ENCODE measurements at regions not wholly inside any gene's neighbourhood (a gene's known extent, or its start where the extent isn't known, plus 50 kb on each side); places are given as distances from the start of the nearest gene placed in this dataset.

DNA sequence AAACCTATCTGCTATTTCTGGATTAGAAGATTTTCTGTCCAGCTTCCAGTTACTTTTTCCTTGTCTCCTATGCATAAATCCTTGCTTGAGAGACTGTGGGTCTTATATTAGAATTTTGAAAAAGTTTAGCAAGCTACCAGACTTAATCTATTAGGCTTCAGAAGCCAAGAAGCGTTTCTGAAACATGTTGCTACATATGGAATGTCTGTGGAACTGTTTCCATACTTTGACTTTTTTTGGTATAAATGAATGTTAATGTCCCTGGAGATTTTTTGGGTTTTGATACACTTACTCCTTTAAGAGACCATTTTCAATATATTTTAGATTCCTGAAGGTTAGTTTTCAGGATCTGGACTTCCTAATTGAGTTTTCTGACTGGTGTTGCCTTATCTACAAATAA lies 191.4 kb upstream of the SGCD start:
- DNase-seq (ENCODE audit: low spot score) = no peak
- POLR2A ChIA-PET = interaction anchor here (0.6 kb wide), 1 partner anchor 318 kb away, joined by 3 read pairs; no protein-coding TSS in a partner anchor
- CTCF ChIA-PET (ENCODE audit: unreplicated experiment) = no interaction called here
- intact Hi-C loops (cut with micrococcal nuclease; ENCODE audit: unreplicated experiment) = no loop called here
- Histone ChIP-seq H3K79me2 (ENCODE audit: insufficient read depth, low read depth, low read length) (no peaks in the 10 kb centered on the region), H3K36me3 (ENCODE audit: insufficient read depth, low read length) (no peaks in the 10 kb centered on the region), H3K27ac (ENCODE audit: low read depth, low read length, poor library complexity, severe bottlenecking) (no peak overlapping the region), H3K4me2 (ENCODE audit: low read length) (no peak overlapping the region), H3K9me3 (ENCODE audit: low read length) (no peaks in the 10 kb centered on the region), H3K4me3 (ENCODE audit: low read depth, low read length, poor library complexity, severe bottlenecking) (no peak overlapping the region), H4K20me1 (ENCODE audit: insufficient read depth, low read length) (no peaks in the 10 kb centered on the region), H3K4me1 (ENCODE audit: insufficient read depth, low read length, poor library complexity, severe bottlenecking) (no peaks in the 10 kb centered on the region), H3K9me2 (ENCODE audit: insufficient read depth, low read length) (no peaks in the 10 kb centered on the region), H2AFZ (ENCODE audit: low read length) (no peak overlapping the region)
- TF ChIP-seq, protein P1, sequence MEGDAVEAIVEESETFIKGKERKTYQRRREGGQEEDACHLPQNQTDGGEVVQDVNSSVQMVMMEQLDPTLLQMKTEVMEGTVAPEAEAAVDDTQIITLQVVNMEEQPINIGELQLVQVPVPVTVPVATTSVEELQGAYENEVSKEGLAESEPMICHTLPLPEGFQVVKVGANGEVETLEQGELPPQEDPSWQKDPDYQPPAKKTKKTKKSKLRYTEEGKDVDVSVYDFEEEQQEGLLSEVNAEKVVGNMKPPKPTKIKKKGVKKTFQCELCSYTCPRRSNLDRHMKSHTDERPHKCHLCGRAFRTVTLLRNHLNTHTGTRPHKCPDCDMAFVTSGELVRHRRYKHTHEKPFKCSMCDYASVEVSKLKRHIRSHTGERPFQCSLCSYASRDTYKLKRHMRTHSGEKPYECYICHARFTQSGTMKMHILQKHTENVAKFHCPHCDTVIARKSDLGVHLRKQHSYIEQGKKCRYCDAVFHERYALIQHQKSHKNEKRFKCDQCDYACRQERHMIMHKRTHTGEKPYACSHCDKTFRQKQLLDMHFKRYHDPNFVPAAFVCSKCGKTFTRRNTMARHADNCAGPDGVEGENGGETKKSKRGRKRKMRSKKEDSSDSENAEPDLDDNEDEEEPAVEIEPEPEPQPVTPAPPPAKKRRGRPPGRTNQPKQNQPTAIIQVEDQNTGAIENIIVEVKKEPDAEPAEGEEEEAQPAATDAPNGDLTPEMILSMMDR (conservative IDR thresholded peaks at IDR 0.05; ENCODE audit: low read length) = no peak
- no peak for TF ChIP-seq EZH2phosphoT487 (IDR thresholded peaks at IDR 0.05; ENCODE audit: borderline replicate concordance, low read depth, low read length)
- no TSS peak for BruUV-seq (replicated peaks)

DNA sequence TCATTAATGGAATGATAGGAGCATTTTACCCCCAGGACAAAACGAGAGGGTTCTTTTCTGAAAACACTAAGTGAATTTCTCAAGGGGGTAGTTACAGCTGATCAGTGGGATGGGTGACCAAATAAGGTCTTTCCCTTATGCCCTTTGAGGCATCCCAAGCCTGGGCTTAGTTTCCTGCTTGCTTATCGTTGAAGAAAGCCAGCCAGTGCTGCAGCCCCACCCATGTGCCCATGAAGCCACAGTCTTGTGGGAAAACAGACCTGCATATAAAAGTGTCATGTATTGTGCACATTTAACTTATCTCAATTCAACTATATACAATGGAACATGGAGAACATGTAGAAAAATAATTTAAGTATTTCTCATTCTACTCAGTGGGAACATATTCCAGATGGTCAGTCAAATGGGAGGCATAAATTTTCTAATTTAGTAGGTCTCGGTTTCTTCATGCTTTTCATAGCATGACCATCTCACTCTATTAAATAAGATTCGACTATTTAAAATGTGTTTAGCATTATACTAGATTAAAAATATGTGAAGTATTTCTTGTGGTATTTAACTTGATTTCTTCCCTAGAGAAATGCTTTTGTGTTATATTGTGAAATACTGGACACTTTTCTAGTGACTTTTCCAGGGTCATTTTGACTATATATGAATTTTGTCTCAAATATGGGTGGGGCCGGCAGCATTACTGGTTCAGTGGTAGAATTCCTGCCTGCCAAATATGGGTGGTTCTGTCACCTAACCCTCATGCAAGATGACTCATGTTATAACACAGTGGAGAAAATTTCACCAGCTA lies 189.7 kb upstream of the SGCD start:
- no peaks in the 10 kb centered on the region for H3K9me3 ChIP-seq (ENCODE audit: low read length)
- no peak for TF ChIP-seq EZH2phosphoT487 (IDR thresholded peaks at IDR 0.05; ENCODE audit: borderline replicate concordance, low read depth, low read length)
- TF ChIP-seq, protein P1 (conservative IDR thresholded peaks at IDR 0.05; ENCODE audit: low read length) = no peak
- H4K20me1 ChIP-seq (ENCODE audit: insufficient read depth, low read length) = no peaks in the 10 kb centered on the region
- ChIA-PET CTCF (ENCODE audit: unreplicated experiment) (no interaction called here), POLR2A (no interaction called here)
- DNase-seq (ENCODE audit: low spot score) = no peak
- BruUV-seq (replicated peaks) = no TSS peak
- H3K4me3 ChIP-seq (ENCODE audit: low read depth, low read length, poor library complexity, severe bottlenecking) = no peak overlapping the region
- no peak overlapping the region for H3K4me2 ChIP-seq (ENCODE audit: low read length)
- no peak overlapping the region for H2AFZ ChIP-seq (ENCODE audit: low read length)
- no peaks in the 10 kb centered on the region for H3K36me3 ChIP-seq (ENCODE audit: insufficient read depth, low read length)
- intact Hi-C loops (cut with micrococcal nuclease; ENCODE audit: unreplicated experiment) = no loop called here
- no peaks in the 10 kb centered on the region for H3K4me1 ChIP-seq (ENCODE audit: insufficient read depth, low read length, poor library complexity, severe bottlenecking)
- no peaks in the 10 kb centered on the region for H3K9me2 ChIP-seq (ENCODE audit: insufficient read depth, low read length)
- no peak overlapping the region for H3K27ac ChIP-seq (ENCODE audit: low read depth, low read length, poor library complexity, severe bottlenecking)
- H3K79me2 ChIP-seq (ENCODE audit: insufficient read depth, low read depth, low read length) = no peaks in the 10 kb centered on the region

DNA sequence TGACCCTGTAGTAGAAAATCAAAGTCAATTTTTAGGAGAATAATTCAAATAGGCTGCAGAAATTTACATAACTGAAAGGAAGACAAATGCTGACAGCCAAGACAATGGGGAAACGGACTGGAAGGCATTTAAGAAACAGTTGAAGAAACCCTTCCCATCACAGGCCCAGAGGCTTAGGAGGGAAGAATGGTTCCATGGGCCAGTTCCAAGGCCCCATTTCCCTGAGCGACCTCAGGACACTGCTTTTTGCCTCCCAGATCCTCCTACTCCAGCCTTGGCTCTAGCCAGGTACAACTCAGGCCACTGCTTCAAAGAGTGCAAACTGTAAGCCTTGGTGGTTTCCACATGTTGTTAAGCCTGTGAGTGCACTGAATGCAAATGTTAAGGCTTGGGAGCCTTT lies 184.1 kb upstream of the SGCD start:
- no peaks in the 10 kb centered on the region for H4K20me1 ChIP-seq (ENCODE audit: insufficient read depth, low read length)
- no peak for DNase-seq (ENCODE audit: low spot score)
- H3K4me2 ChIP-seq (ENCODE audit: low read length) = no peak overlapping the region
- no peaks in the 10 kb centered on the region for H3K9me3 ChIP-seq (ENCODE audit: low read length)
- H3K27ac ChIP-seq (ENCODE audit: low read depth, low read length, poor library complexity, severe bottlenecking) = no peak overlapping the region
- intact Hi-C loops (cut with micrococcal nuclease; ENCODE audit: unreplicated experiment) = no loop called here
- H2AFZ ChIP-seq (ENCODE audit: low read length) = no peak overlapping the region
- H3K4me3 ChIP-seq (ENCODE audit: low read depth, low read length, poor library complexity, severe bottlenecking) = no peak overlapping the region
- H3K9me2 ChIP-seq (ENCODE audit: insufficient read depth, low read length) = no peaks in the 10 kb centered on the region
- no peak for TF ChIP-seq EZH2phosphoT487 (IDR thresholded peaks at IDR 0.05; ENCODE audit: borderline replicate concordance, low read depth, low read length)
- TF ChIP-seq, protein P1 (conservative IDR thresholded peaks at IDR 0.05; ENCODE audit: low read length) = no peak
- no peaks in the 10 kb centered on the region for H3K36me3 ChIP-seq (ENCODE audit: insufficient read depth, low read length)
- CTCF ChIA-PET (ENCODE audit: unreplicated experiment) = no interaction called here
- H3K4me1 ChIP-seq (ENCODE audit: insufficient read depth, low read length, poor library complexity, severe bottlenecking) = no peaks in the 10 kb centered on the region
- no TSS peak for BruUV-seq (replicated peaks)
- H3K79me2 ChIP-seq (ENCODE audit: insufficient read depth, low read depth, low read length) = no peaks in the 10 kb centered on the region
- POLR2A ChIA-PET = no interaction called here
